ENCODE measurements at regions not wholly inside any gene's neighbourhood (a gene's known extent, or its start where the extent isn't known, plus 50 kb on each side); places are given as distances from the start of the nearest gene placed in this dataset.

GRCh38 chr4:147182041-147182440 is 236.4 kb upstream of the TTC29 start:
- TF ChIP-seq POLR2A (IDR thresholded peaks at IDR 0.05; ENCODE audit: low read length) (no peak), GATA1 (IDR thresholded peaks at IDR 0.05; ENCODE audit: low read depth, low read length) (no peak)

All from erythroblast (primary cell).